ENCODE measurements at regions not wholly inside any gene's neighbourhood (a gene's known extent, or its start where the extent isn't known, plus 50 kb on each side); places are given as distances from the start of the nearest gene placed in this dataset.

DNA sequence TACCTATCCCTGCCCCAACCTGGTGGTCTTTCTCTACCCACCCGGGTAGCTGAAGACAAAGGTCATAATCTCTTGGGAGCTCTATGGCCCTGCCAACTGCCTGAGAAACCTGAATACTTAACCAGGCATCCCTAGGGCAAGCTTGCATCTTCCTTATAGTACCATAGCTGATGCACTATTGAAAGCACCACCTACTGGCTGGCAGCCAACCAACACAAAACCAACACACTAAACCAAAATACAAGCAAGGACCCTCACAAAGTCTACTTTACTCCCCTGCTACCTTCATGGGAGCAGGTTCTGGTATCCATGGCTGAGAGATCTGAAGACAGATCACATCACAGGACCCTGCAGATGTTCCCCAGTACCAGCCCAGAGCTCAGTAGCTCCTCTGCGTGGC is 171.8 kb upstream of the TAS2R1 start:
- BruUV-seq (replicated peaks) = no TSS peak
- Histone ChIP-seq H3K36me3 (ENCODE audit: insufficient read depth, low read length) (no peaks in the 10 kb centered on the region), H2AFZ (ENCODE audit: low read length) (no peak overlapping the region), H3K79me2 (ENCODE audit: insufficient read depth, low read depth, low read length) (no peaks in the 10 kb centered on the region), H3K9me2 (ENCODE audit: insufficient read depth, low read length) (no peaks in the 10 kb centered on the region), H3K4me1 (ENCODE audit: insufficient read depth, low read length, poor library complexity, severe bottlenecking) (no peaks in the 10 kb centered on the region), H3K27ac (ENCODE audit: low read depth, low read length, poor library complexity, severe bottlenecking) (no peak overlapping the region), H3K9me3 (ENCODE audit: low read length) (no peaks in the 10 kb centered on the region), H3K4me2 (ENCODE audit: low read length) (no peak overlapping the region), H4K20me1 (ENCODE audit: insufficient read depth, low read length) (no peaks in the 10 kb centered on the region), H3K4me3 (ENCODE audit: low read depth, low read length, poor library complexity, severe bottlenecking) (no peak overlapping the region)
- POLR2A ChIA-PET = no interaction called here
- no peak for DNase-seq (ENCODE audit: low spot score)
- TF ChIP-seq EZH2phosphoT487 (IDR thresholded peaks at IDR 0.05; ENCODE audit: borderline replicate concordance, low read depth, low read length) = no peak
- TF ChIP-seq, protein P1, sequence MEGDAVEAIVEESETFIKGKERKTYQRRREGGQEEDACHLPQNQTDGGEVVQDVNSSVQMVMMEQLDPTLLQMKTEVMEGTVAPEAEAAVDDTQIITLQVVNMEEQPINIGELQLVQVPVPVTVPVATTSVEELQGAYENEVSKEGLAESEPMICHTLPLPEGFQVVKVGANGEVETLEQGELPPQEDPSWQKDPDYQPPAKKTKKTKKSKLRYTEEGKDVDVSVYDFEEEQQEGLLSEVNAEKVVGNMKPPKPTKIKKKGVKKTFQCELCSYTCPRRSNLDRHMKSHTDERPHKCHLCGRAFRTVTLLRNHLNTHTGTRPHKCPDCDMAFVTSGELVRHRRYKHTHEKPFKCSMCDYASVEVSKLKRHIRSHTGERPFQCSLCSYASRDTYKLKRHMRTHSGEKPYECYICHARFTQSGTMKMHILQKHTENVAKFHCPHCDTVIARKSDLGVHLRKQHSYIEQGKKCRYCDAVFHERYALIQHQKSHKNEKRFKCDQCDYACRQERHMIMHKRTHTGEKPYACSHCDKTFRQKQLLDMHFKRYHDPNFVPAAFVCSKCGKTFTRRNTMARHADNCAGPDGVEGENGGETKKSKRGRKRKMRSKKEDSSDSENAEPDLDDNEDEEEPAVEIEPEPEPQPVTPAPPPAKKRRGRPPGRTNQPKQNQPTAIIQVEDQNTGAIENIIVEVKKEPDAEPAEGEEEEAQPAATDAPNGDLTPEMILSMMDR (conservative IDR thresholded peaks at IDR 0.05; ENCODE audit: low read length) = no peak
- CTCF ChIA-PET (ENCODE audit: unreplicated experiment) = no interaction called here
- intact Hi-C loops (cut with micrococcal nuclease; ENCODE audit: unreplicated experiment) = no loop called here

DNA sequence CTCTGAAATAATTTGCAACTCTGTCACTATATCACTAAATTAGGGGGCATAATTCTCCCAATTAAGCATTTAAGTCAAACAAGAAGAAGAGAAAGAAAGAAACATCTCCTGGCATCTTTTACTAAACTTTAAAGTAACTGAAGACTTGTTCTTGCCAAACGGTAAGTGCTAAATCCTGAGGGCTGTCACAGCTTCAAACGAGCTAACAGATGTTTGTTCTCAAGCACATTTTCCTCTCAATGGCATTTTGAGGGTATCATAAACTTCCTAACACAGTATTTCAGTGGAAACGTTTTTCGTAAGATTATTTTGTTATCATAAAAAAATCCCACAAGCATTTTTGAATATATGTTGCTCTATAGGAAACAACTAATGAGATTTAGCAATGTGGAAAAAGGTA is 169.5 kb upstream of the TAS2R1 start:
- BruUV-seq (replicated peaks) = no TSS peak
- H2AFZ ChIP-seq (ENCODE audit: low read length) = no peak overlapping the region
- H3K9me2 ChIP-seq (ENCODE audit: insufficient read depth, low read length) = no peaks in the 10 kb centered on the region

DNA sequence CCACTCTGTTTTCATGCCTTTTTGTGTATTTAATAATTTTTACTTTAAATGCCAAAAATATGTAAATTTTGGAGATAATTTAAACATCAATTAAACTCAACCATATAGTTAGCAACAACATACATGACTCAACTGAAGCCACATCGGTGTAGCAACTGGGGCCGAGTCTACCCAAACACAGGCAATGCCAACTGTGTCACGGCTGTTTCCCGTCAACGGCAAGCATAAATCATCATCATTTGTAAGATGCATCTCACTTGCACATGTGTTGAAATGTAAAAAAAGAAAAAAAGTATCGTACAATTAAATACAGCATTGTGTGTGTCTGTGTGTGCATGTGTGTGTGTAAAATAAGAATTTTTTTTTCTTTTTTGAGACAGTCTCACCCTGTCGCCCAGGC is 160.1 kb upstream of the TAS2R1 start:
- Histone ChIP-seq H2AFZ (ENCODE audit: low read length) (no peak overlapping the region), H3K36me3 (ENCODE audit: insufficient read depth, low read length) (no peaks in the 10 kb centered on the region), H4K20me1 (ENCODE audit: insufficient read depth, low read length) (no peaks in the 10 kb centered on the region), H3K9me3 (ENCODE audit: low read length) (no peaks in the 10 kb centered on the region), H3K27ac (ENCODE audit: low read depth, low read length, poor library complexity, severe bottlenecking) (no peak overlapping the region), H3K4me2 (ENCODE audit: low read length) (no peak overlapping the region), H3K79me2 (ENCODE audit: insufficient read depth, low read depth, low read length) (no peaks in the 10 kb centered on the region), H3K4me3 (ENCODE audit: low read depth, low read length, poor library complexity, severe bottlenecking) (no peak overlapping the region), H3K4me1 (ENCODE audit: insufficient read depth, low read length, poor library complexity, severe bottlenecking) (no peaks in the 10 kb centered on the region), H3K9me2 (ENCODE audit: insufficient read depth, low read length) (no peaks in the 10 kb centered on the region)
- BruUV-seq (replicated peaks) = no TSS peak
- TF ChIP-seq EZH2phosphoT487 (IDR thresholded peaks at IDR 0.05; ENCODE audit: borderline replicate concordance, low read depth, low read length) = no peak
- TF ChIP-seq, protein P1 (conservative IDR thresholded peaks at IDR 0.05; ENCODE audit: low read length) = no peak
- intact Hi-C loops (cut with micrococcal nuclease; ENCODE audit: unreplicated experiment) = no loop called here
- POLR2A ChIA-PET = no interaction called here
- no peak for DNase-seq (ENCODE audit: low spot score)
- CTCF ChIA-PET (ENCODE audit: unreplicated experiment) = no interaction called here

More for the DNA sequence above, 169.5 kb upstream of the TAS2R1 start:
- no peak overlapping the region for H3K4me2 ChIP-seq (ENCODE audit: low read length)
- TF ChIP-seq EZH2phosphoT487 (IDR thresholded peaks at IDR 0.05; ENCODE audit: borderline replicate concordance, low read depth, low read length) = no peak
- TF ChIP-seq, protein P1 (conservative IDR thresholded peaks at IDR 0.05; ENCODE audit: low read length) = no peak
- intact Hi-C loops (cut with micrococcal nuclease; ENCODE audit: unreplicated experiment) = loop anchor here (5.0 kb wide), 1 partner anchor 2002 kb away; no protein-coding TSS in a partner anchor
- no peaks in the 10 kb centered on the region for H3K9me3 ChIP-seq (ENCODE audit: low read length)
- no peak for DNase-seq (ENCODE audit: low spot score)
- ChIA-PET POLR2A (no interaction called here), CTCF (ENCODE audit: unreplicated experiment) (no interaction called here)
- H4K20me1 ChIP-seq (ENCODE audit: insufficient read depth, low read length) = no peaks in the 10 kb centered on the region
- no peak overlapping the region for H3K4me3 ChIP-seq (ENCODE audit: low read depth, low read length, poor library complexity, severe bottlenecking)
- H3K36me3 ChIP-seq (ENCODE audit: insufficient read depth, low read length) = no peaks in the 10 kb centered on the region
- H3K79me2 ChIP-seq (ENCODE audit: insufficient read depth, low read depth, low read length) = no peaks in the 10 kb centered on the region
- H3K27ac ChIP-seq (ENCODE audit: low read depth, low read length, poor library complexity, severe bottlenecking) = no peak overlapping the region
- H3K4me1 ChIP-seq (ENCODE audit: insufficient read depth, low read length, poor library complexity, severe bottlenecking) = no peaks in the 10 kb centered on the region
